Trophoblast cell (in vitro differentiated cells and primary cell): ENCODE measurements at regions not wholly inside any gene's neighbourhood (a gene's known extent, or its start where the extent isn't known, plus 50 kb on each side); places are given as distances from the start of the nearest gene placed in this dataset.

ENCODE experiments used
- DNase-seq, 2 donors: peaks; one replicate each; pipeline ENCODE4 v3.0.0-alpha.2; 2016
- H2AFZ ChIP-seq: 2 replicates; pipeline ENCODE4 v1.6.1; 2013; ENCODE audit warnings: low read length, moderate library complexity, mild to moderate bottlenecking; ENCODE audit not compliant: insufficient read depth, poor library complexity
- H2AK5ac ChIP-seq: 2 replicates; pipeline ENCODE4 v1.6.1; 2013; ENCODE audit warnings: mild to moderate bottlenecking, low read length
- H2BK120ac ChIP-seq: 2 replicates; pipeline ENCODE4 v1.6.1; 2013; ENCODE audit warnings: low read length, mild to moderate bottlenecking, moderate library complexity; ENCODE audit not compliant: insufficient read depth, poor library complexity
- H2BK12ac ChIP-seq: 2 replicates; pipeline ENCODE4 v1.6.1; 2013; ENCODE audit warnings: mild to moderate bottlenecking, low read length, moderate library complexity
- H2BK5ac ChIP-seq: 2 replicates; pipeline ENCODE4 v1.6.1; 2013; ENCODE audit warnings: low read length, low read depth, moderate library complexity, mild to moderate bottlenecking; ENCODE audit not compliant: poor library complexity
- H3K14ac ChIP-seq: 2 replicates; pipeline ENCODE4 v1.6.1; 2013; ENCODE audit warnings: mild to moderate bottlenecking, low read length
- H3K18ac ChIP-seq: 2 replicates; pipeline ENCODE4 v1.6.1; 2013; ENCODE audit warnings: mild to moderate bottlenecking, low read length
- H3K23ac ChIP-seq: 2 replicates; pipeline ENCODE4 v1.6.1; 2013; ENCODE audit warnings: low read length
- H3K27ac ChIP-seq: 2 replicates; pipeline ENCODE4 v1.5.1; 2013; ENCODE audit warnings: low read depth, mild to moderate bottlenecking, inconsistent platforms, low read length, moderate library complexity
- H3K27me3 ChIP-seq: 2 replicates; pipeline ENCODE4 v1.6.1; 2013; ENCODE audit warnings: inconsistent platforms, mild to moderate bottlenecking, low read length, moderate library complexity; ENCODE audit not compliant: insufficient read depth
- H3K36me3 ChIP-seq, 2 experiments: 1 replicate in 1 of 2; 2 replicates in 1 of 2; pipeline ENCODE4 v1.6.1; 2013; ENCODE audit warnings: low read length in 2 of 2, mild to moderate bottlenecking in 2 of 2, moderate library complexity in 1 of 2; ENCODE audit not compliant: insufficient read depth in 2 of 2, control insufficient read depth in 1 of 2
- H3K4ac ChIP-seq: 2 replicates; pipeline ENCODE4 v1.6.1; 2013; ENCODE audit warnings: low read depth, mild to moderate bottlenecking, low read length, moderate library complexity
- H3K4me1 ChIP-seq, 2 experiments: 1 replicate in 1 of 2; 2 replicates in 1 of 2; pipeline ENCODE4 v1.6.1; 2013; ENCODE audit warnings: low read length in 2 of 2, mild to moderate bottlenecking in 2 of 2, moderate library complexity in 1 of 2; ENCODE audit not compliant: insufficient read depth in 2 of 2, control insufficient read depth in 1 of 2
- H3K4me2 ChIP-seq: 2 replicates; pipeline ENCODE4 v1.6.1; 2013; ENCODE audit warnings: inconsistent platforms, mild to moderate bottlenecking, low read length, moderate library complexity
- H3K4me3 ChIP-seq: 2 replicates; pipeline ENCODE4 v1.5.1; 2013; ENCODE audit warnings: mild to moderate bottlenecking, low read depth, low read length, inconsistent platforms
- H3K79me1 ChIP-seq: one replicate; pipeline ENCODE4 v1.6.1; 2013; ENCODE audit warnings: low read length
- H3K79me2 ChIP-seq: 2 replicates; pipeline ENCODE4 v1.6.1; 2013; ENCODE audit warnings: low read length, mild to moderate bottlenecking; ENCODE audit not compliant: control insufficient read depth, insufficient read depth, poor library complexity
- H3K9ac ChIP-seq: 2 replicates; pipeline ENCODE4 v1.6.1; 2013; ENCODE audit warnings: mild to moderate bottlenecking, low read length
- H3K9me3 ChIP-seq: 2 replicates; pipeline ENCODE4 v1.6.1; 2013; ENCODE audit warnings: low read depth, mild to moderate bottlenecking, control low read depth, inconsistent platforms, low read length; ENCODE audit not compliant: insufficient read depth
- H4K12ac ChIP-seq: 2 replicates; pipeline ENCODE4 v1.6.1; 2013; ENCODE audit warnings: low read depth, mild to moderate bottlenecking, low read length, moderate library complexity
- H4K8ac ChIP-seq: 2 replicates; pipeline ENCODE4 v1.6.1; 2013; ENCODE audit warnings: low read depth, mild to moderate bottlenecking, low read length, moderate library complexity
- H4K91ac ChIP-seq: one replicate; pipeline ENCODE4 v1.6.1; 2013; ENCODE audit warnings: low read depth, mild to moderate bottlenecking, low read length, moderate library complexity
- WGBS: extraction: QIAGEN DNeasy Blood & Tissue Kit; methylation state at CpG from one replicate; pipeline ENCODE4 v1.1.7; 2013; ENCODE audit warnings: missing lambda C conversion rate; ENCODE audit not compliant: insufficient read length, insufficient coverage; ENCODE audit errors: extremely low coverage; 5-methylcytosine and 5-hydroxymethylcytosine counted together

GRCh38 chr20:63080811-63081210 is 74.0 kb upstream of the BHLHE23 start:
- Histone ChIP-seq H3K79me2 (no peaks in the 10 kb centered on the region), H3K9ac (no peak overlapping the region), H2AK5ac (no peak overlapping the region), H3K14ac (no peak overlapping the region), H3K23ac (no peak overlapping the region), H4K12ac (no peak overlapping the region), H2BK5ac (no peak overlapping the region), H2AFZ (no peak overlapping the region), H4K8ac (no peak overlapping the region), H3K4me2 (no peak overlapping the region), H3K9me3 (peaks cover 10% of the 10 kb centered on the region), H3K4ac (no peak overlapping the region), H3K4me1 (no peaks in the 10 kb centered on the region), H4K91ac (no peak overlapping the region), H3K18ac (no peak overlapping the region), H2BK12ac (no peak overlapping the region), H3K79me1 (no peaks in the 10 kb centered on the region), H3K27me3 (no peaks in the 10 kb centered on the region), H3K27ac (no peak overlapping the region), H3K36me3 (no peaks in the 10 kb centered on the region), H3K4me3 (no peak overlapping the region), H2BK120ac (no peak overlapping the region)
- no peak for DNase-seq
- WGBS: no CpG with 5 or more reads among the region's 4 CpGs

- H3K18ac ChIP-seq: no peak overlapping the region
- H4K8ac ChIP-seq: no peak overlapping the region
- H2AFZ ChIP-seq: no peak overlapping the region
- H3K4me1 ChIP-seq: no peaks in the 10 kb centered on the region
- H3K14ac ChIP-seq: no peak overlapping the region
- H3K9ac ChIP-seq: no peak overlapping the region
- no peak overlapping the region for H2AK5ac ChIP-seq
- H4K12ac ChIP-seq: no peak overlapping the region
- no peak overlapping the region for H3K4ac ChIP-seq
- H3K36me3 ChIP-seq: no peaks in the 10 kb centered on the region
- no peak overlapping the region for H2BK5ac ChIP-seq
- H3K79me1 ChIP-seq: no peaks in the 10 kb centered on the region
- no peak overlapping the region for H2BK12ac ChIP-seq
- no peak for DNase-seq
- H3K9me3 ChIP-seq: peaks cover 10% of the 10 kb centered on the region
- H3K23ac ChIP-seq: no peak overlapping the region
- H3K27ac ChIP-seq: no peak overlapping the region
- H3K27me3 ChIP-seq: no peaks in the 10 kb centered on the region
- H3K79me2 ChIP-seq: no peaks in the 10 kb centered on the region
- H3K4me2 ChIP-seq: no peak overlapping the region
- H4K91ac ChIP-seq: no peak overlapping the region
- H2BK120ac ChIP-seq: no peak overlapping the region
- no peak overlapping the region for H3K4me3 ChIP-seq
- WGBS: no CpG with 5 or more reads among the region's 10 CpGs
Observed at GRCh38 chr20:63080411-63080810, 73.6 kb upstream of the BHLHE23 start.

- Histone ChIP-seq H4K91ac (no peak overlapping the region), H3K4me1 (no peaks in the 10 kb centered on the region), H3K27ac (no peak overlapping the region), H3K79me1 (no peaks in the 10 kb centered on the region), H2BK120ac (no peak overlapping the region), H3K4ac (no peak overlapping the region), H3K79me2 (no peaks in the 10 kb centered on the region), H2BK12ac (no peak overlapping the region), H3K9me3 (peaks cover 10% of the 10 kb centered on the region), H3K14ac (no peak overlapping the region), H3K9ac (no peak overlapping the region), H3K36me3 (no peaks in the 10 kb centered on the region), H2AFZ (no peak overlapping the region), H3K18ac (no peak overlapping the region), H3K4me3 (no peak overlapping the region), H4K8ac (no peak overlapping the region), H3K27me3 (no peaks in the 10 kb centered on the region), H4K12ac (no peak overlapping the region), H2BK5ac (no peak overlapping the region), H2AK5ac (no peak overlapping the region), H3K23ac (no peak overlapping the region), H3K4me2 (no peak overlapping the region)
- DNase-seq: no peak
- no CpG with 5 or more reads among the region's 2 CpGs for WGBS
Observed at GRCh38 chr20:63079971-63080370, 73.2 kb upstream of the BHLHE23 start.

GRCh38 chr20:63077705-63078104 is 70.9 kb upstream of the BHLHE23 start:
- no peak overlapping the region for H2BK12ac ChIP-seq
- DNase-seq: no peak

More at GRCh38 chr20:63077705-63078104, 70.9 kb upstream of the BHLHE23 start:
- no peak overlapping the region for H3K9ac ChIP-seq
- no peak overlapping the region for H2AFZ ChIP-seq
- no peaks in the 10 kb centered on the region for H3K79me1 ChIP-seq
- H3K36me3 ChIP-seq: no peaks in the 10 kb centered on the region
- no peak overlapping the region for H4K8ac ChIP-seq
- no peak overlapping the region for H3K4ac ChIP-seq
- peaks cover 11% of the 10 kb centered on the region for H3K27me3 ChIP-seq
- no peak overlapping the region for H3K18ac ChIP-seq
- no peak overlapping the region for H3K4me2 ChIP-seq
- H2BK120ac ChIP-seq: no peak overlapping the region
- H3K14ac ChIP-seq: no peak overlapping the region
- no peak overlapping the region for H2BK5ac ChIP-seq
- H4K91ac ChIP-seq: no peak overlapping the region
- no peaks in the 10 kb centered on the region for H3K79me2 ChIP-seq
- no peak overlapping the region for H3K23ac ChIP-seq
- H3K27ac ChIP-seq: no peak overlapping the region
- no peak overlapping the region for H4K12ac ChIP-seq
- no peak overlapping the region for H2AK5ac ChIP-seq
- H3K4me1 ChIP-seq: no peaks in the 10 kb centered on the region
- H3K9me3 ChIP-seq: peaks cover 12% of the 10 kb centered on the region
- no peak overlapping the region for H3K4me3 ChIP-seq
